Activated CD4-positive, alpha-beta T cell treated with anti-CD3 and anti-CD28 coated beads, Interleukin-2, amount 50 U/mL, for 1 hour (primary cell): ENCODE measurements at regions not wholly inside any gene's neighbourhood (a gene's known extent, or its start where the extent isn't known, plus 50 kb on each side); places are given as distances from the start of the nearest gene placed in this dataset.

Source experiments
- DNase-seq: peaks from one replicate; pipeline ENCODE4 v3.0.0-alpha.2; 2020

GRCh38 chr6:156027248-156027626 is 571.6 kb upstream of the NOX3 start:
- DNase-seq, result no peak

GRCh38 chr6:156026486-156027247 is 571.0 kb upstream of the NOX3 start:
- no peak for DNase-seq

GRCh38 chr6:156024339-156024738 is 568.7 kb upstream of the NOX3 start:
- no peak for DNase-seq

- DNase-seq, result no peak
These were observed 566.2 kb upstream of the NOX3 start for GRCh38 chr6:156021746-156022396.

GRCh38 chr6:156017838-156018237 is 562.2 kb upstream of the NOX3 start:
- DNase-seq, result no peak

- DNase-seq, result no peak
These were observed 560.7 kb upstream of the NOX3 start for GRCh38 chr6:156016186-156016976.

- no peak for DNase-seq
These were observed 557.5 kb upstream of the NOX3 start for GRCh38 chr6:156013155-156013554.

GRCh38 chr6:156009656-156010055 is 554.0 kb upstream of the NOX3 start:
- DNase-seq, result no peak

GRCh38 chr6:156004796-156005195 is 549.2 kb upstream of the NOX3 start:
- DNase-seq, result no peak

GRCh38 chr6:155996151-155996550 is 540.5 kb upstream of the NOX3 start:
- DNase-seq, result no peak

- no peak for DNase-seq
These were observed 539.6 kb upstream of the NOX3 start for GRCh38 chr6:155995281-155995680.

- DNase-seq, result no peak
These were observed 538.4 kb upstream of the NOX3 start for GRCh38 chr6:155994086-155994485.

- no peak for DNase-seq
These were observed 537.6 kb upstream of the NOX3 start for GRCh38 chr6:155993240-155993639.

GRCh38 chr6:155985660-155986138 is 530.1 kb upstream of the NOX3 start:
- no peak for DNase-seq

- no peak for DNase-seq
These were observed 525.1 kb upstream of the NOX3 start for GRCh38 chr6:155980768-155981079.

GRCh38 chr6:155980014-155980767 is 524.6 kb upstream of the NOX3 start:
- no peak for DNase-seq

GRCh38 chr6:155975506-155975905 is 519.9 kb upstream of the NOX3 start:
- no peak for DNase-seq

GRCh38 chr6:155974811-155975323 is 519.2 kb upstream of the NOX3 start:
- DNase-seq, result no peak

- DNase-seq, result no peak
These were observed 518.7 kb upstream of the NOX3 start for GRCh38 chr6:155974359-155974758.

- DNase-seq, result no peak
These were observed 515.5 kb upstream of the NOX3 start for GRCh38 chr6:155970876-155971708.

GRCh38 chr6:155970472-155970871 is 514.8 kb upstream of the NOX3 start:
- no peak for DNase-seq

- no peak for DNase-seq
These were observed 513.3 kb upstream of the NOX3 start for GRCh38 chr6:155968921-155969320.
